ENCODE measurements at regions not wholly inside any gene's neighbourhood (a gene's known extent, or its start where the extent isn't known, plus 50 kb on each side); places are given as distances from the start of the nearest gene placed in this dataset.
A peak's percentile ranks its signal among the peaks of the same experiment; 100 is the strongest.
"Not testable (repeated sequence)": the region's sequence is repeated elsewhere in the genome, so short reads cannot be mapped to it uniquely, and the experiment has no call there.

DNA sequence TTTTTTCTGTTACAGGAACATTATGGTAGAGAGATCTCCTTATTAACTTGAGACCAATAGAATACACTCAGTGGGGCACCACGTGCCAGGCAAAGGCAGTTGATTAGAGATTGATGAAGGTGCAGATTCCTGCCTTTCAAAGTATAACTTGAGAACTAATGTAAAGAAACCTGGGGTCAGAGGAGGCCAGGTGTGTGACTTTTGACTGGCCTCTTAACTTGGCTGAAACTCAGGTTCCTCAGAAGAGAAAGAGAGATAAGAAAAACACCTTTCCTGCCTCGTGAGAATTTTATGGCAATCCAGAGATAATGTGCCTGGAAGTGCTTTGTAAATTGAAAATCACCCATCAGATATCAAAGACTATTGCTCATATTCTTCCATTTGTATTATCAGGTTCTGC, 110.7 kb upstream of the GZMB start:
- DNase-seq (ENCODE audit: low read depth in 2 of 2, low spot score in 1 of 2) = no peak

DNA sequence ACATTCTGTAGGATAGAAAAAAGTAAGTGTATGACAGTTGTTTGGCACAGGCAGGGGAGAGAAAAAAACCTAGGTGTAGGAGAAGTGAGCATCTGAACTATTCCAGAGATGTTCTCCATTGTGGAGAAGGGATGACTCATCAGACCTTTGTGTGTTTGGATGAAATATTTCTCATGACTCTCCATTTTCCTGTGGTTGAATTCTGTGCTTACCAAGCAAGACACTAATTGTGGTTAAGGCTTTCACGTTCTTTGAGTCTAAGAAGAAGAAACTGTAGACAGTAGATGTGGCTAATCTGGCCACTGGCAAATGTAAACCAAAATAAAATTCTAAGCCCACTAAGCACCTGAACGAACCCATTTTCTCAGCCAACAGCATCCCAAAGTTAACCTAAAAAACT, 107.9 kb upstream of the GZMB start:
- no peak for DNase-seq (ENCODE audit: low read depth in 2 of 2, low spot score in 1 of 2)

- DNase-seq (ENCODE audit: low read depth in 2 of 2, low spot score in 1 of 2) = no peak
Measured at GRCh38 chr14:24735984-24736630, 102.1 kb upstream of the GZMB start.

GRCh38 chr14:24734917-24735500, 101.0 kb upstream of the GZMB start:
- DNase-seq (ENCODE audit: low read depth in 2 of 2, low spot score in 1 of 2) = no peak

DNA sequence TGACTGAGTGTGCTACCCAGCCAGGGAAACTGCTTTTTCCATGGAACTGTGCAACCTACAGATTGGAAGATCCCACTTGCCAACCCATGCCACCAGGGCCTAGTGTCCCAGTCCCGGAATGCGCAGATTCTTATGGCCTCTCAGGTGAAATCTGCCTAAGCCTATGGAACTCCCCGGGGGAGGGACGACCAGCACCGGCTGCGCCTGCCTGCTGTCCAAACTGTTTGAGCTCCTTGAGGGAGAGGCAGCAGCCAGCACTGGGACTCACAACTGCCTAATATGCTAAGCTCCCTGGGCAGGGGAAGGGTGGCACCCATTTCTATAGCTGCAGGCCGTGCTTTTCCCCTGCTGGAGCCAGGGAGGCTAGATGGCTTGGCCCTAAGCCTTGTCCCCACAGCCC, 92.5 kb upstream of the GZMB start:
- no peak for DNase-seq (ENCODE audit: low read depth in 2 of 2, low spot score in 1 of 2)

DNA sequence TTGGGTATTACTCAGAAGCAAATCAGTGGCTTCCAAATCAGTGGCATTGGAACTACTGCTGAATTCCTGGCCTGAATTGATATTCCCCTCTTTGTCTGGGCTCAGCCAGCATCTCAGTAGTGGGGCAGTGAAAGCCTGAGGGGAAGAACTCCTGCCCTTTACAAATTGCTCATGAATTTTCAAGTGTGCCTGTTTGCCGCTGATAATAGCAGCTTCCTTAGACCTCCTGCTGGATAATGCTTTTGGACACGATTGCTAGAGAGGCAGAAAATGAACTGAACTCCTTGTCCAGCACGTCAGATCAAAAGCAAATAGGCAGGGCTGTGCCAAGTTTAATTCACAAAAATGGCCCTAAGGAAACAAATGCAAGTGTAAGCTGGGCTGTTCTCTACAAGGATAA, 91.3 kb upstream of the GZMB start:
- no peak for DNase-seq (ENCODE audit: low read depth in 2 of 2, low spot score in 1 of 2)

DNA sequence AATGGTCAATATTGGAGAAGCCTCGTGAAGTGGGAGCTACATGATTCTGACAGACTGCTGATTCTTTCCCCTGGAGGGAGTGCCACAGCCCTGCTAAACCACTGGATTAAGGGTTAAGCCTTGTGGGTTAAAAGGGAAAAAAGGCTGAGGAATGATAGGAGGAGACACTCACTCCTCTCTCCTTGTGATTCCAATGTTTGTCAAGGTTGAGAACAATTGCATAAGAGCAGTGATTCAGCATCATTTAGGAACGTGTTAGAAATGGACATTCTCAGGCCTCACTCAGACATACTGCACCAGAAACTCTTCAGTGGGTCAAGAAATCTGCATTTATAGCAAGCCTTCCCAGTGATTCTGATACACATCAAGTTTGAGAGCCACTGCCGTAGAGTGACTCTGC, 87.8 kb upstream of the GZMB start:
- no peak for DNase-seq (ENCODE audit: low read depth in 2 of 2, low spot score in 1 of 2)

DNA sequence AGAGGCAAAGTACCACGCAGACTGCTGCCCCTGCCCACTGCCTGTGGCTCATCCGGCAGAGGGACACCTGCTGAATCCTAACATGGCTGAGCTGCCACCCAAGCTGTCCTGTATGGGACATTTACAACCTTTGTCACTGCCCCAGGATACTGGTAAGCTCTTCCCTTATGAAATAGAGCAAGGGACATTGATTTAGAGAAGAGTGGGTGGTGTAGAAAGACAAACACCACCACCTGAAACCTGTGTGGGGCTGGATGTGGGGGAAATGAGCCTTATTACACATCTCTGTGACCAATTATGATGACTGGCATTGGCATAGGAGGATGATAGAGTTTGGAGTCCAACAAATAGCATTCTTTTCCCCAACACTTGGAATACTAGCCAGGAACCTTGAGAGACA, 81.2 kb upstream of the GZMB start:
- no peak for DNase-seq (ENCODE audit: low read depth in 2 of 2, low spot score in 1 of 2)

DNA sequence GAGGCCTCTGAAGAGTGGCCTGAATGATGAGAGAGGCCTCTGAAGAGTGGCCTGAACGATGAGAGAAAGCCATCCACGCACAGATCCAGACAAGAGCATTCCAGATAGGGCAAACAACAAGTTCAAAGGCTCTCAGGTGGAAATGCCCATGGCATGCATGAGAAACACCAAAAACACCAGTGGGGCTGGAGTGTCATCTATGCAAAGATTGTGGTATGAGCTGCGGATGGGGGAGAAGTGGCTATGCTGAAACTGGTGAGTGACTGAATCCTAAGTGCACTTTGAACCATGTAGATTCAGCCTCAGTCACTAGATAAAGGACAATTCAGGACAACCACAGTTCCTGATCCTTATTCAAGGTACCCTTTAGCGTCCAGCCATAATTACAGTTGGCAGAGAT, 79.4 kb upstream of the GZMB start:
- no peak for DNase-seq (ENCODE audit: low read depth in 2 of 2, low spot score in 1 of 2)

GRCh38 chr14:24712909-24713308, 78.9 kb upstream of the GZMB start:
- no peak for DNase-seq (ENCODE audit: low read depth in 2 of 2, low spot score in 1 of 2)

DNA sequence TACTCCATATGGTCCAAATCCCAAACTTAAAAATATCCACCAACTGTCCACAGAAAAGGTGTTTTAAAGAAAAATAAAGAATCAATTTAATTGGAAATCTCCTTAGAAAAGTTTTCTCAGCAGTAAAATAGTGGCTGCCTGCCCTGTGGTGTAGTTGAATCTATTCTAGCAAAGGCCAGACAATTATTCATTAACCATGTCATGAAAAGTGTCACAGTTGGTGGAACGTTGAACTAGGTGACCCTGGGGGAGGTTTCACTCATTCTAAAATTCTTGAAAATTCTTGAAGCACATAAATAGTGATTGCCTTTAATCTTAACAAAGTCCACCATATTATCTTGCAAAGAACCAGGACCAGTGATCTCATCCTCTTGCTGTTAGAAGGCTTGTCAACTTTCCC, 78.4 kb upstream of the GZMB start:
- no peak for DNase-seq (ENCODE audit: low read depth in 2 of 2, low spot score in 1 of 2)

GRCh38 chr14:24710403-24711112, 76.6 kb upstream of the GZMB start:
- peak in 1 of 2 donors; percentile 25 for DNase-seq (ENCODE audit: low read depth in 2 of 2, low spot score in 1 of 2)

DNA sequence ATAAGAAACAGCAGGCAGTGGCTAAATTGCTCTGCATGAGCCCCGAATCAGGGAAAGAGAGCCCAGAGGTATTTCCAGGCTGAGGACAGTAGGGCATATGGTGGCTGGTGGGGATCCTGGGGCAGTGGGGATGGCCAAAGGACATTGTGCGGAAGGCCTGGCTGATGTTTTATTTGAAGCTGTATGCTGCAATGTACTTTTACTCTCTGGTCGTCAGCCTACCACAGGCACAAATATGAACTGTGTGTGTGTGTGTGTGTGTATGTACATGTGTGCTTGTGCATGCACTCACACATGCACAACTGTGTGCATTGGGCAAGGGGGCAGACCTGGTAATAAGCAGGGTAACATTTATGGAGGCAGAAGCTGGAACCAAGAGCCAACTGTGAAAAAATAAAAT, 74.7 kb upstream of the GZMB start:
- no peak for DNase-seq (ENCODE audit: low read depth in 2 of 2, low spot score in 1 of 2)

- DNase-seq (ENCODE audit: low read depth in 2 of 2, low spot score in 1 of 2) = no peak
Measured at GRCh38 chr14:24706351-24706750, 72.4 kb upstream of the GZMB start.

- DNase-seq (ENCODE audit: low read depth in 2 of 2, low spot score in 1 of 2) = no peak
Measured at GRCh38 chr14:24705840-24706239, 71.8 kb upstream of the GZMB start.

DNA sequence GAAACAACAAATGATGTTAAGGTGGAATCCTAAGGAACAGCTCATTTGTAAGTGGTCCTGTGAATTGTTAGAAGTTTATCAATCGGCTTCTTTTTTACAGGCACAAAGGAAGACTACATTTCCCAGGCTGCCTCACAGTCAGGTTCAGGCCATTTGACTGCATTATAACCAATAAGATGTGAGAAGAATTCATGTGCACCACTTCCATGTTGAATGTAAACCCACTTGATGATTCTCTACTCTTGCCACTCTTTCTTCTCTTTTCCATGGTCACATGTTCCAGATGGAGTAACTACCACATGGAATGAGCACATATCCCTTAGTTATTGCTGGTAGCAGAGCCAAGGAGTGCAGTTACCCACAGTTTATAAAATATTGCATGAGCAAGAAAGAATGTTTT, 67.1 kb upstream of the GZMB start:
- no peak for DNase-seq (ENCODE audit: low read depth in 2 of 2, low spot score in 1 of 2)

DNA sequence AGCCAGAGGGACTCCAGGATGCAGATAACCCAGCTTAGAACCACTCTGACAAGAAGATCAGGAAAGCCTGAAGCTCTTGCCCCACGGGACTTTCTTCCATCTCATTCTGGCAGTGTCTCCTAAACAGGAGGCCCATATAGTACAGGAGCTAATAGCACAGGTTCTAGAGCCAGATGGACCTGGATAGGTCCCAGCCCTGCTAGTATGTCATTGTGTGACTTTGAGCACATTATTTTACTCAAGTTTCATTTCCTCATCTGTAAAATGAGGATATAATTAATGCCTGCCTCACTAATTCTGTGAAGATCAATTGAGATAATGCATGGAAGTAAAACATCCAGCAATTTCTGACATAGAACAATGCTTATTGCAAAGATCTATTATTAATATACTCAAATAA, 66.5 kb upstream of the GZMB start:
- DNase-seq (ENCODE audit: low read depth in 2 of 2, low spot score in 1 of 2) = no peak

DNA sequence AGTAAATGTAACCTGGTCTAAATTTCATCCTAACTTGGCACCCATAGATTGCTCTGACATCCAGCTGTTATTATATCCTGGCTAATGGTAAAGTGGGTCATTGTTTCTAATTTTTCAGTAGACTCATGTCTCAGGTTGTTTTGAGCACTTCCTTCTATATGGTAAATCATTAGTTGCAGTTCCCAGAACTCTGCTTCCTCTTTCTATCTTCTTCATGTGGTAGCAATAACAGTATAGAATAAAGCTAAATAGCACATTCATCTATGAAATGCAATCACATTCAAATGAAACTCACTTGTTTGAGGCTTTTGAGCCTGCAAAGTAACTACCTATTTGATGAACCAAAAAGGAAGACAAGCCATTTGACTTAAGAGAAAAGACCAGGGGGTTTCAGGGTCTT, 65.1 kb upstream of the GZMB start:
- no peak for DNase-seq (ENCODE audit: low read depth in 2 of 2, low spot score in 1 of 2)

GRCh38 chr14:24696280-24696920, 62.4 kb upstream of the GZMB start:
- DNase-seq (ENCODE audit: low read depth in 2 of 2, low spot score in 1 of 2) = not testable (repeated sequence)

DNA sequence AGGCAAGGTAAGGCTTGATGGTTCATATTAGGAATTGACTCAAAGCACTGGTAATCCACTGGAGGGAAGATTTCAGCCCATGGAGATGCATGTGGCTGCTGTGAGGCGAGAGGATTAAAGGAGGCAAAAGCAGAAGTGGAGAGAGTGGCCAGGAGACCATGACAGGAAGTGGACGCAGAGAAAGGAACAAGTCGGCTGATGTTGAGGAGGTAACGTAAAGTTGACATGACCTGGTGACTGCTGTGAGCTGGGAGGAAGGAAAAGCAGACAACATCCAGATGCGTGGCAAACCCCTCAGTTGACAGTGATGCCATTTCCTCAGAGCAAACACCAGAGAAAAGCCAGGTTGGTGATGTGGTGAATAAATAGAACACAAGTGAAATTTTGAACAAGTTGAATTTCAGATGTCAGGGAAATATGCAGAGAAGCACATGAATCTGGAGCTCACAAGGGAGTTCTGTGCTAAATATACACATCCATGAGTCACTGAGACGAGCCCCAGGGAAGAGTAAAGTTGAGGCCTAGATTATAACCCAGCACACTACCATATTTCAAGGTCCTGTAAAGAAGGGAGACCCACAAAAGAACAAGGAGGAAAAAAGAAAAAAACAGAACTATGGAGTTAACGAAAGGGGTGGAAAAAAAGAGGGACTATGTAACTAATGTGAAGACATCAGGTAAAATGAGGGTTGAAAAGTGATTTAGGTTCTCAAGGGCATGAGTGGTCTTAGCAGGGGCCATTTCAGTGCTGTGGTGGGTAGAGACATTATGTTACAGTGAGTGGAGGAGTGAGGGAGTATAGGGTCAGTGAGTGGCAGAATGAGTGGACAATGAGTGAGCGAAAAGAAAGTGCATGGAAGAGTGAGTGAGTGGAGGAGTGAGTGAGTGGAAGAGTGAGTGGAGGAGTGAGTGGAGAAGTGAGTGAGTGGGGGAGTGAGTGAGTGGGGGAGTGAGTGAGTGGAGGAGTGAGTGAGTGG, 61.6 kb upstream of the GZMB start:
- DNase-seq (ENCODE audit: low read depth in 2 of 2, low spot score in 1 of 2) = no peak

DNA sequence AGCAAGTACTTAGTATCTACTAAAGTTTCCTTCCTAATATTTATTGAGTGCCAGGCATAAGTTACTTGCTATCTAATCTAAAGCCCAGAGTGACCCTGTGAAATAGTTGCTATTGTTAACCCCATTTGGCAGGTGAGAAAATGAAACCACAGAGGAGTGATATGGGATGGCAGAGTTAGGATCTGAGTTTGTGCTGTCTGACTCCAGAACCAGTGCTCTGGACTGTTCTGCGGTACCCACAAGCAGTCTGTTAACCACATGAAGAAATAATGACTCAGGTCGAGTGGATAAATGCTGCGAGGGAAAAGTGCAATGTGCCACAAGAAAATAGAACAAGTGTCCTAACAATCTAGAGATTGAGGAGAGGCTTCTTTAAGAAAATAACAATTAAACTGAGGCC, 60.7 kb upstream of the GZMB start:
- DNase-seq (ENCODE audit: low read depth in 2 of 2, low spot score in 1 of 2) = no peak

Measured in stimulated activated CD8-positive, alpha-beta memory T cell treated with anti-CD3 and anti-CD28 coated beads, Interleukin-4, amount 100 ng/mL, for 1 hour (primary cell).